Rectal smooth muscle tissue (tissue), 1 donor: ENCODE measurements at regions not wholly inside any gene's neighbourhood (a gene's known extent, or its start where the extent isn't known, plus 50 kb on each side); places are given as distances from the start of the nearest gene placed in this dataset.

Experiments used
- H3K27ac ChIP-seq: one replicate; pipeline ENCODE4 v1.7.0; 2013; ENCODE audit warnings: low read depth, low read length, inconsistent platforms
- H3K27me3 ChIP-seq: one replicate; pipeline ENCODE4 v1.7.0; 2013; ENCODE audit warnings: low read length; ENCODE audit not compliant: control insufficient read depth, insufficient read depth
- H3K36me3 ChIP-seq: one replicate; pipeline ENCODE4 v1.7.0; 2013; ENCODE audit warnings: low read length; ENCODE audit not compliant: control insufficient read depth, insufficient read depth
- H3K4me1 ChIP-seq: one replicate; pipeline ENCODE4 v1.7.0; 2013; ENCODE audit warnings: low read length; ENCODE audit not compliant: control insufficient read depth, insufficient read depth
- H3K4me3 ChIP-seq: one replicate; pipeline ENCODE4 v1.7.0; 2013; ENCODE audit warnings: low read length
- H3K9ac ChIP-seq: one replicate; pipeline ENCODE4 v1.7.0; 2013; ENCODE audit warnings: low read length

DNA sequence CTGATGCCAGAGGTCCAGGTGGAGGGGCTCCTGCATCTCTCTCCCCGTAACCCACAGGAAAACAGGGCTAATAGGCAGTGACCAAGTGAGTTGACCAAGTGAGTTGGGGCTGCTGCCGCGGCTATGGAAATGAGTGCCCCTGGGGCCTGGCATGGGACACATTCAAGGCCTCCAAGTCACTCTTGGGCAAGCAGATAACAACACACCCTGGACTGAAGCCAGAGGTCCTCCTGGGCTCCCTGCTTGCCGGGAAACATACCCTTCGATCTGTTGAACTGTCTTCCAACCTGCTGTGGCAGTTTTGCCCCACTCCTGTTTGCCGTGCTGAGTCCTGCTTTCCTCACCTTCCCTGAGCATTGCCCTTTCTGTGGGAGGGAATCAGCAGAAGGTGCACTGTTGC is 89.2 kb downstream of the LIPG start:
- Histone ChIP-seq H3K4me1 (no peaks in the 10 kb centered on the region), H3K36me3 (no peaks in the 10 kb centered on the region), H3K27me3 (no peaks in the 10 kb centered on the region), H3K4me3 (no peak overlapping the region), H3K27ac (no peak overlapping the region), H3K9ac (no peak overlapping the region)

DNA sequence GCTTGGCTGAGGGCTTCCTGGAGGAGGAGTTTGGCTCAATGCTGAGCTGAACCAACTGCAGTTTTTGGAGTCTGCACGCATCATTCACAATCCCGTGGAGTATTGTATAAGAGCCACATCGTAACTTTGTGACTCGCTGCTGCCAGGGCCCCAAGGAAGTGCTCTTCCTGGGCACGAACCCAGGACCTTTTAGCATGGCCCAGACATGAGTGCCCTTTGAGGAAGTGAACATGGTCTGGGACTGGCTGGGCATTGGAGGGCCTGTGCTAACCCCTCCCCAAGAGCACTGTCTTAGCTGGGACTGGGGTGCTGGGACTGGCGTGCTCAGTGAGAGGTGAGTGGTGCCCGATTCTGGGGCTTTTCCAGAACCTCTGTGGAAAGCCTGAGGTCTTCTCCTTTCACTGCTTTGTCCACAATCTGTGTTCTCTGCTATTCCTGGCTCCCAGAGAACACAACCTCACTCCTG is 88.6 kb downstream of the LIPG start:
- no peaks in the 10 kb centered on the region for H3K36me3 ChIP-seq
- H3K27me3 ChIP-seq = no peaks in the 10 kb centered on the region
- H3K9ac ChIP-seq = no peak overlapping the region
- H3K27ac ChIP-seq = no peak overlapping the region
- no peak overlapping the region for H3K4me3 ChIP-seq
- H3K4me1 ChIP-seq = no peaks in the 10 kb centered on the region

DNA sequence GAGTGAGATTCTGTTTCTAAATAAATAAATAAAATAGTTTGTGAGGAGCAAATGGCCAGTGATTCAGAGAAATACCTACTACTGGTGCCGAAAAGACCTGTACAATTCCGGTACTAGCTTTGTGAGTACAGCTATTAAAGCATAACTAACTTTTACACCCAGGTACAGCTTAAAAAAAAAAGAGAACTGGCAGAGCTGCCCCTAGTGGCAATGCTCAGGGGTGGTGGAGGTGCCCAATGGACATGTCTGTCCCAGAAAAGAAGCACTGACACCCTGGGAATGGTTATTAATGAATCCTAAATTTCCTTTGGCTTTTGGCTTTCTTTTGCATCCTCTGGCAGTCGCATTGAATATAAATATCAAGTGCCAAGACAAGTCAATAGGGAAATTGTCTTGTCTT is 87.0 kb downstream of the LIPG start:
- Histone ChIP-seq H3K9ac (no peak overlapping the region), H3K4me3 (no peak overlapping the region), H3K27me3 (no peaks in the 10 kb centered on the region), H3K4me1 (peaks cover 2% of the 10 kb centered on the region), H3K27ac (no peak overlapping the region), H3K36me3 (no peaks in the 10 kb centered on the region)
